Colonic mucosa (tissue), 4 donors: ENCODE measurements at regions not wholly inside any gene's neighbourhood (a gene's known extent, or its start where the extent isn't known, plus 50 kb on each side); places are given as distances from the start of the nearest gene placed in this dataset.

ENCODE experiments used
- DNase-seq: peaks from one replicate; pipeline ENCODE4 v3.0.0-alpha.2; 2020
- H3K27ac ChIP-seq: fragments of 200-600 bp; one replicate; pipeline ENCODE4 v1.8.0; 2021
- H3K27me3 ChIP-seq: fragments of 200-600 bp; one replicate; pipeline ENCODE4 v1.8.0; 2021
- H3K36me3 ChIP-seq: fragments of 200-600 bp; one replicate; pipeline ENCODE4 v1.8.0; 2021
- H3K4me1 ChIP-seq: fragments of 200-600 bp; one replicate; pipeline ENCODE4 v1.8.0; 2021; ENCODE audit warnings: mild to moderate bottlenecking
- H3K4me3 ChIP-seq: fragments of 200-600 bp; one replicate; pipeline ENCODE4 v1.8.0; 2021
- H3K9ac ChIP-seq, 2 donors: one replicate each; pipeline ENCODE4 v1.7.0; 2013; ENCODE audit warnings: control low read depth in 2 of 2, low read depth in 2 of 2, low read length in 2 of 2
- H3K9me3 ChIP-seq: fragments of 200-600 bp; one replicate; pipeline ENCODE4 v1.8.0; 2021
- intact Hi-C: fragments of 100-400 bp; cut with DNase I; formaldehyde crosslinking; loops from one replicate; pipeline ENCODE4 v1.14.1; 2022
- TF ChIP-seq, protein P1 (sequence below): fragments of 200-600 bp; IDR thresholded peaks from one replicate; pipeline ENCODE4 v1.8.0; 2022; ENCODE audit warnings: antibody characterized with exemption, mild to moderate bottlenecking
- donor health status: healthy.
- donor health status: DM: no; HTN: no; CAD: no.
- donor health status: DM: no; HTN: no; CAD: no.

DNA sequence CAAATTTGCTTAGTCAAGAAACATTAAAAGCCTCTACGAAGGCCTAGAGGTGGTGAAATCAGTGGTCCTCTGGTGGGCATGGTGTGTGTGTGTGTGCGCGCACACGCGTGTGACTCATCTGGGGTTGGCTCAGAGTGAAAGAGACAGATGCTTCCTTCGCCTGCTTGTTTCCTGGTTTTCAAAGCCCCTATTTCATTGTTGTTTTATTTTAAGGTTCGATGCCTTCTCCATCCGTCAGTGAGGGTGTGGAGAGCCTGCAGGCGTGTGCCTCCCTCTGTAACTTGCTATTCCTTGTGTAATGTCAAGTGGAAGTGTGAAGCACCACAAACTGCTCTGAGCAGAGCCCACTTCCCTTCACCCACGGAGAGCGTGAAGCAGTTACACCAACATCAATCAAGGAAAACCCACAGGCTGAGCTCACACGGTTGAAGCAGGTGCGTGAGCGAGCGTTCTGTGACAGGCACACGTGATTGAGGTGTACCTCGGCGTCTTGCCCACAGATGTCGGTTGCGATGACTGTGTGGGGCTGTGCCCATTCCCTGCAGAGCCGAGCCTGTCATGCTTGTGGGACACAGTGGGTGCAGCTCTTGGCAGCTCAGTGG is 233.9 kb downstream of the PRL start:
- H3K36me3 ChIP-seq = no peaks in the 10 kb centered on the region
- H3K4me3 ChIP-seq = no peak overlapping the region
- no peaks in the 10 kb centered on the region for H3K4me1 ChIP-seq
- H3K9me3 ChIP-seq = no peaks in the 10 kb centered on the region
- intact Hi-C loops = no loop called here
- no peak for DNase-seq
- H3K9ac ChIP-seq = no peak overlapping the region
- H3K27ac ChIP-seq = no peak overlapping the region
- TF ChIP-seq, protein P1, sequence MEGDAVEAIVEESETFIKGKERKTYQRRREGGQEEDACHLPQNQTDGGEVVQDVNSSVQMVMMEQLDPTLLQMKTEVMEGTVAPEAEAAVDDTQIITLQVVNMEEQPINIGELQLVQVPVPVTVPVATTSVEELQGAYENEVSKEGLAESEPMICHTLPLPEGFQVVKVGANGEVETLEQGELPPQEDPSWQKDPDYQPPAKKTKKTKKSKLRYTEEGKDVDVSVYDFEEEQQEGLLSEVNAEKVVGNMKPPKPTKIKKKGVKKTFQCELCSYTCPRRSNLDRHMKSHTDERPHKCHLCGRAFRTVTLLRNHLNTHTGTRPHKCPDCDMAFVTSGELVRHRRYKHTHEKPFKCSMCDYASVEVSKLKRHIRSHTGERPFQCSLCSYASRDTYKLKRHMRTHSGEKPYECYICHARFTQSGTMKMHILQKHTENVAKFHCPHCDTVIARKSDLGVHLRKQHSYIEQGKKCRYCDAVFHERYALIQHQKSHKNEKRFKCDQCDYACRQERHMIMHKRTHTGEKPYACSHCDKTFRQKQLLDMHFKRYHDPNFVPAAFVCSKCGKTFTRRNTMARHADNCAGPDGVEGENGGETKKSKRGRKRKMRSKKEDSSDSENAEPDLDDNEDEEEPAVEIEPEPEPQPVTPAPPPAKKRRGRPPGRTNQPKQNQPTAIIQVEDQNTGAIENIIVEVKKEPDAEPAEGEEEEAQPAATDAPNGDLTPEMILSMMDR = no peak
- no peaks in the 10 kb centered on the region for H3K27me3 ChIP-seq

- H3K4me3 ChIP-seq = no peak overlapping the region
- no peak overlapping the region for H3K27ac ChIP-seq
- TF ChIP-seq, protein P1 = no peak
- DNase-seq = no peak
- H3K9me3 ChIP-seq = no peaks in the 10 kb centered on the region
- H3K9ac ChIP-seq = no peak overlapping the region
- intact Hi-C loops = no loop called here
- H3K36me3 ChIP-seq = no peaks in the 10 kb centered on the region
- H3K27me3 ChIP-seq = no peaks in the 10 kb centered on the region
- H3K4me1 ChIP-seq = no peaks in the 10 kb centered on the region
Measured at GRCh38 chr6:22064558-22064957, 232.3 kb downstream of the PRL start.

DNA sequence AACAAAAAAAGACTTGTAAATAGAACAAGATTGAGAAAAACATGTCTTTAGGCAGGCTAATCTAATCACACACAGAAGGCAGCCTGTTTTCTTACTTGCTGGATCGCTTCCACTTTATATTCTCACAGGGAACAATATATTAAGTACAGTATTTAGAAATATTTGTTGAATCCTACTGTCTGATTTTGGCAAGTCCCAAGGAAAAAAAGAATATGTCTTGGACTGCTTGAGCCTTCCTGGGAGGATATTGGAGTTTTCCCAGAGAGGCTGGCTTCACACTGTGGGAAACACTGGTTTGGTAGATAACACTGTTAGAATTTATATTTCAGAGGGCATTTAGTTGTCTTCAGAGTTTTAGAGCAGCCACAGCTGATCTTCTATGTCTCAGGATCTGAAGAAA is 229.7 kb downstream of the PRL start:
- Histone ChIP-seq H3K4me3 (no peak overlapping the region), H3K27ac (no peak overlapping the region), H3K36me3 (no peaks in the 10 kb centered on the region), H3K27me3 (no peaks in the 10 kb centered on the region), H3K4me1 (no peaks in the 10 kb centered on the region), H3K9ac (no peak overlapping the region), H3K9me3 (no peaks in the 10 kb centered on the region)
- TF ChIP-seq, protein P1 = no peak
- intact Hi-C loops = no loop called here
- no peak for DNase-seq

GRCh38 chr6:22067671-22068070 is 229.2 kb downstream of the PRL start:
- H3K9me3 ChIP-seq = no peaks in the 10 kb centered on the region
- no peak overlapping the region for H3K27ac ChIP-seq
- intact Hi-C loops = no loop called here
- no peaks in the 10 kb centered on the region for H3K4me1 ChIP-seq
- no peaks in the 10 kb centered on the region for H3K36me3 ChIP-seq
- H3K4me3 ChIP-seq = no peak overlapping the region
- TF ChIP-seq, protein P1 = no peak
- DNase-seq = no peak
- no peaks in the 10 kb centered on the region for H3K27me3 ChIP-seq
- no peak overlapping the region for H3K9ac ChIP-seq

DNA sequence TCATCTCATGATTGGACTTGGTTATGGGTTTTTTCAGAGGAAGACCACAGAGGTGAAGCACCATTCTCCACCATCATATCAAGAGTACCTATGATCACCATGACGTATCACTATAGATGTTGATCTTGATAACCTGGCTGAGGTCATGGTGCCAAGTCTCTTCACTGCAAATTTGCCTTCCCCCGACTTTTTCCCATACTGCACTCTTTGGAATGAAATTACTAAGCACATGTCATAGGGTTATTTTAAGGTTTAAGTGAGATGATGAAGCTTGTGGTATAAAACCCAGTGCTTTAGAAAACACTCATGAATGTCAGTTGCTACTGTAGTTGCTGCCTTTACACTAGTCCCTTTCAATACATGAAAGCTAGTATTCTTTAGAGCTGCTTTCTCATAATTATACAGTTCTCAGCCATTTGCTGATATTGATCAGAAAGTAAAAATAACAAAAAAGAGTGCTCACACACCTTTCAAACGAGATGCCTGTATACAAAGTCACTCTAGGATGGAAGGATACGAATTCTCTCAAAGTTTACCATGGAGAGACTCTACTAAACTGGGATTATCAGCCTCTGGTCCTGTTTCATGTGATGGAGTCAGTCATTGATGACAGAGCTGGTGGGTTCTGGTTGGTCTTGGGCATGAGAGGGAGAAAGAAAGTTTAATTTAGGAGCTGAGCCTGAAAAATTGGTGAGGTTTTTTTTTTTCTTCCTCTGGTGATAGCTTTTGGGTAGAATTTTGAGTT is 228.1 kb downstream of the PRL start:
- intact Hi-C loops = no loop called here
- H3K27ac ChIP-seq = no peak overlapping the region
- TF ChIP-seq, protein P1 = no peak

More for the DNA sequence above, 228.1 kb downstream of the PRL start:
- DNase-seq = no peak
- no peaks in the 10 kb centered on the region for H3K27me3 ChIP-seq
- no peaks in the 10 kb centered on the region for H3K36me3 ChIP-seq
- H3K4me1 ChIP-seq = no peaks in the 10 kb centered on the region
- no peaks in the 10 kb centered on the region for H3K9me3 ChIP-seq
- H3K4me3 ChIP-seq = no peak overlapping the region
- no peak overlapping the region for H3K9ac ChIP-seq
